ENCODE measurements at regions not wholly inside any gene's neighbourhood (a gene's known extent, or its start where the extent isn't known, plus 50 kb on each side); places are given as distances from the start of the nearest gene placed in this dataset.

GRCh38 chr4:8759987-8760386, 111.7 kb downstream of the HMX1 start:
- Histone ChIP-seq H3K4me1 (ENCODE audit: control insufficient read depth, insufficient read depth, low read length) (no peaks in the 10 kb centered on the region), H3K27ac (ENCODE audit: low read length) (no peak overlapping the region), H3K27me3 (ENCODE audit: control insufficient read depth, insufficient read depth, low read length) (peaks cover 17% of the 10 kb centered on the region), H3K9me3 (replicated peaks; ENCODE audit: control insufficient read depth, low read depth, low read length) (no peaks in the 10 kb centered on the region), H3K36me3 (ENCODE audit: control insufficient read depth, insufficient read depth, low read length) (no peaks in the 10 kb centered on the region), H3K4me3 (ENCODE audit: low read length) (no peak overlapping the region)
- no peak for DNase-seq
- 67% methylated on average over 15 of the region's 19 CpGs for WGBS (ENCODE audit: insufficient coverage)

GRCh38 chr4:8756816-8757215, 114.8 kb downstream of the HMX1 start:
- 54% methylated on average over 6 of the region's 8 CpGs for WGBS (ENCODE audit: insufficient coverage)

DNA sequence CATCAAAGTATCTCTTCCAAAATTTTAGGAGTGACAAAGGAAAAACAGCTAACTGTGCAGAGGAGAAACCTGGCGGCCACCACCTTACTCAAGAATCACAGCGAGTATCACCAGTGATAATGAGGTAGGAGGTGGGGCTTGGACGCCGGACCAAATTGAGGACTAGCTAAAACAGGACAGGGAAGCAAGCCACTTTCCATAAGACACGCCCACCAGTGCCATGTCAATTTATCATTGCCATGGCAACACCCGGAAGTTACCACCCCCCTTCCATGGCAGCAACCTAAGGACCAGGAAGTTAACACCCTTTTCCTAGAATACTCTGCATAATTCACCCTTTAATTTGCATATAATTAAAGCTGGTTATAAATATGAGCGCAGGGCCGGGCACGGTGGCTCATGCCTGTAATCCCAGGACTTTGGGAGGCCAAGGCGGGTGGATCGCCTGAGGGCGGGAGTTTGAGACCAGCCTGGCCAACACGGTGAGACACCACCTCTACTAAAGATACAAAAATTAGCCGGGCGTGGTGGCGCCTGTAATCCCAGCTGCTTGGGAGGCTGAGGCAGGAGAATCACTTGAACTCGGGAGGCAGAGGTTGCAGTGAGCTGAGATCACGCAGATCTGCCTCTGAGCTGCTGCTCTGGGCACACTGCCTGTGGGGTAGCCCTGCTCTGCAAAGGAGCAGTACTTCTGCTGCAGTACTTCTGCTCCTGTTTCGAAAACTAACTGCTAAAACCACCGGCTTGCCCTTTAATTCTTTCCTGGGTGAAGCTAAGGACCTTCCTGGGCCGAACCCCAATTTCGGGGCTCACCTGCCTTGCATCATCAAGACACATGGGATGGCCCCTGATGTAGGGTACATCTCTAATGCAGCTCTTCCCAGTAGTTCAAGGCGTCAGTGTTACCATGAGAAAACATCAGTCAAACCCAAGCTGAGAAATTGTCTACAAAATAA, 116.7 kb downstream of the HMX1 start:
- 90% methylated on average over 6 of the region's 23 CpGs for WGBS (ENCODE audit: insufficient coverage)
- no peak for DNase-seq
- Histone ChIP-seq H3K27me3 (ENCODE audit: control insufficient read depth, insufficient read depth, low read length) (peaks cover 2% of the 10 kb centered on the region), H3K4me3 (ENCODE audit: low read length) (no peak overlapping the region), H3K9me3 (replicated peaks; ENCODE audit: control insufficient read depth, low read depth, low read length) (no peaks in the 10 kb centered on the region), H3K36me3 (ENCODE audit: control insufficient read depth, insufficient read depth, low read length) (no peaks in the 10 kb centered on the region), H3K4me1 (ENCODE audit: control insufficient read depth, insufficient read depth, low read length) (no peaks in the 10 kb centered on the region), H3K27ac (ENCODE audit: low read length) (no peak overlapping the region)

More at GRCh38 chr4:8756816-8757215, 114.8 kb downstream of the HMX1 start:
- H3K4me1 ChIP-seq (ENCODE audit: control insufficient read depth, insufficient read depth, low read length), result no peaks in the 10 kb centered on the region
- no peak for DNase-seq
- no peaks in the 10 kb centered on the region for H3K36me3 ChIP-seq (ENCODE audit: control insufficient read depth, insufficient read depth, low read length)
- no peaks in the 10 kb centered on the region for H3K9me3 ChIP-seq (replicated peaks; ENCODE audit: control insufficient read depth, low read depth, low read length)
- H3K4me3 ChIP-seq (ENCODE audit: low read length), result no peak overlapping the region
- peaks cover 10% of the 10 kb centered on the region for H3K27me3 ChIP-seq (ENCODE audit: control insufficient read depth, insufficient read depth, low read length)
- H3K27ac ChIP-seq (ENCODE audit: low read length), result no peak overlapping the region

DNA sequence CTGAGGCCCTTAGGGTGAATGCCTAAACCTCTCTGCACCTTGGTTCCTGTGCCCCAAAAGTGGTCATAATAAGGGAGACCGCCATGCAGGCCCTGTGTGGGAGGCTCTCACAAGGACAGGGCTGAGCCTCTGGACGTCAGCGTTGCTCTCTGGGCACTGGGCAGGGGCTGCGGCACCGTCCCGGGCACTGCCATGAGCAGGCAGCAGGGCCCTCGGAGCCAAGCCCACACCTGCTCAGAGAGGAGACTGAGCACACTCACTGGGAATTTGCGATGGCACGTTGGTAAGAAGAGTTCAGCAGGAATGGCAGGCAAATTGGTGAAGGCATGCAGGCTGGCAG, 123.4 kb downstream of the HMX1 start:
- 95% methylated on average over 9 of the region's 9 CpGs for WGBS (ENCODE audit: insufficient coverage)
- peaks cover 11% of the 10 kb centered on the region for H3K27me3 ChIP-seq (ENCODE audit: control insufficient read depth, insufficient read depth, low read length)
- DNase-seq, result no peak

GRCh38 chr4:8747467-8748235, 124.0 kb downstream of the HMX1 start:
- DNase-seq, result no peak
- Histone ChIP-seq H3K27me3 (ENCODE audit: control insufficient read depth, insufficient read depth, low read length) (peaks cover 11% of the 10 kb centered on the region), H3K4me1 (ENCODE audit: control insufficient read depth, insufficient read depth, low read length) (no peaks in the 10 kb centered on the region), H3K36me3 (ENCODE audit: control insufficient read depth, insufficient read depth, low read length) (no peaks in the 10 kb centered on the region), H3K4me3 (ENCODE audit: low read length) (no peak overlapping the region), H3K27ac (ENCODE audit: low read length) (no peak overlapping the region), H3K9me3 (replicated peaks; ENCODE audit: control insufficient read depth, low read depth, low read length) (no peaks in the 10 kb centered on the region)
- WGBS (ENCODE audit: insufficient coverage), result 73% methylated on average over 34 of the region's 39 CpGs

More for the DNA sequence above, 123.4 kb downstream of the HMX1 start:
- Histone ChIP-seq H3K27ac (ENCODE audit: low read length) (no peak overlapping the region), H3K4me3 (ENCODE audit: low read length) (no peak overlapping the region), H3K36me3 (ENCODE audit: control insufficient read depth, insufficient read depth, low read length) (no peaks in the 10 kb centered on the region), H3K4me1 (ENCODE audit: control insufficient read depth, insufficient read depth, low read length) (no peaks in the 10 kb centered on the region), H3K9me3 (replicated peaks; ENCODE audit: control insufficient read depth, low read depth, low read length) (no peaks in the 10 kb centered on the region)

- H3K4me3 ChIP-seq (ENCODE audit: low read length), result no peak overlapping the region
- H3K27me3 ChIP-seq (ENCODE audit: control insufficient read depth, insufficient read depth, low read length), result peaks cover 11% of the 10 kb centered on the region
- H3K4me1 ChIP-seq (ENCODE audit: control insufficient read depth, insufficient read depth, low read length), result no peaks in the 10 kb centered on the region
- H3K27ac ChIP-seq (ENCODE audit: low read length), result no peak overlapping the region
- no peak for DNase-seq
- 89% methylated on average over 23 of the region's 23 CpGs for WGBS (ENCODE audit: insufficient coverage)
- no peaks in the 10 kb centered on the region for H3K36me3 ChIP-seq (ENCODE audit: control insufficient read depth, insufficient read depth, low read length)
- no peaks in the 10 kb centered on the region for H3K9me3 ChIP-seq (replicated peaks; ENCODE audit: control insufficient read depth, low read depth, low read length)
Measured at GRCh38 chr4:8746523-8747466, 124.8 kb downstream of the HMX1 start.

GRCh38 chr4:8745826-8746225, 125.8 kb downstream of the HMX1 start:
- H3K4me3 ChIP-seq (ENCODE audit: low read length), result no peak overlapping the region
- WGBS (ENCODE audit: insufficient coverage), result 56% methylated on average over 13 of the region's 14 CpGs

DNA sequence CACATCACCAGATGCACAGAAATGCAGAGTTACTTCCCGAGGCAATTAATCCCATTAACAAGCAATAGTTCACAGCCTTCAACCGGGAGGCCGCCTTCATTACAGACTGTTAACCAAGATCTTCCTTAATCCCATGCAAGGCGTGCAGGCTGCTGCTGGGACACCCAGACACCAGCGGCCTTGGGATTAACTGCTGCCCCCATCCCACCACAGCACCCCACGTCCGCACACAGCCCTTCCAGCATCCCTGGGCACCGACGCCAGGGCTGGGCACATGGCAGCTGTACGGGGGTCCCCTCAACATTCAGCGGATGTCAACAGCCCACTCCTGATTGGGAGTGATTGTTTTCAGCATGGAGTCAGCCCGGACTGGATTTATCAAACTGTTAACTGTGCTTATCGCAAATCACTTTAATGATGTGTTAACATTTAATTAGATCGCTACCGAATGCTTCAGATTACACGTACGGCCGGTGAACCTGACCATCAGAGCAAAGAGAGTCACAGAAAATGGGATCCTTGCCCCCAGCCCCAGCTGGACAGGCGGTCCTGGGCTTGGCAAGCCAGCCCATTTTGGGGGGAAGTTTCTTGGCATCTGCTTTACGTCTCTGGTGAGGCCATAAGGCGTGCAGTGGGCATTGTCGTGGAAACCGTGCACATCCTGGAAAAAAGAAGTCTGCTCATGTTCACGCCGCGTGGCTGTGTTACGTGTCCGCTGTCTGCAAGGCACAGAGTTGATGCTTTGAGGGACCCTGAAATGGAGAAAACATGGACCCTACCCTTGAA, 126.4 kb downstream of the HMX1 start:
- Histone ChIP-seq H3K27me3 (ENCODE audit: control insufficient read depth, insufficient read depth, low read length) (peaks cover 11% of the 10 kb centered on the region), H3K4me3 (ENCODE audit: low read length) (no peak overlapping the region), H3K4me1 (ENCODE audit: control insufficient read depth, insufficient read depth, low read length) (no peaks in the 10 kb centered on the region), H3K27ac (ENCODE audit: low read length) (no peak overlapping the region), H3K9me3 (replicated peaks; ENCODE audit: control insufficient read depth, low read depth, low read length) (no peaks in the 10 kb centered on the region), H3K36me3 (ENCODE audit: control insufficient read depth, insufficient read depth, low read length) (no peaks in the 10 kb centered on the region)
- WGBS (ENCODE audit: insufficient coverage), result 44% methylated on average over 19 of the region's 28 CpGs
- DNase-seq, result no peak

More at GRCh38 chr4:8745826-8746225, 125.8 kb downstream of the HMX1 start:
- no peak overlapping the region for H3K27ac ChIP-seq (ENCODE audit: low read length)
- H3K4me1 ChIP-seq (ENCODE audit: control insufficient read depth, insufficient read depth, low read length), result no peaks in the 10 kb centered on the region
- H3K27me3 ChIP-seq (ENCODE audit: control insufficient read depth, insufficient read depth, low read length), result peaks cover 11% of the 10 kb centered on the region
- no peaks in the 10 kb centered on the region for H3K36me3 ChIP-seq (ENCODE audit: control insufficient read depth, insufficient read depth, low read length)
- H3K9me3 ChIP-seq (replicated peaks; ENCODE audit: control insufficient read depth, low read depth, low read length), result no peaks in the 10 kb centered on the region
- no peak for DNase-seq

GRCh38 chr4:8744083-8744805, 127.4 kb downstream of the HMX1 start:
- no peak for DNase-seq
- no peaks in the 10 kb centered on the region for H3K36me3 ChIP-seq (ENCODE audit: control insufficient read depth, insufficient read depth, low read length)
- H3K4me1 ChIP-seq (ENCODE audit: control insufficient read depth, insufficient read depth, low read length), result no peaks in the 10 kb centered on the region
- H3K9me3 ChIP-seq (replicated peaks; ENCODE audit: control insufficient read depth, low read depth, low read length), result no peaks in the 10 kb centered on the region
- H3K27me3 ChIP-seq (ENCODE audit: control insufficient read depth, insufficient read depth, low read length), result peaks cover 11% of the 10 kb centered on the region
- no peak overlapping the region for H3K27ac ChIP-seq (ENCODE audit: low read length)
- WGBS (ENCODE audit: insufficient coverage), result 75% methylated on average over 18 of the region's 18 CpGs
- no peak overlapping the region for H3K4me3 ChIP-seq (ENCODE audit: low read length)
